GM23338 (cell line): ENCODE measurements at regions not wholly inside any gene's neighbourhood (a gene's known extent, or its start where the extent isn't known, plus 50 kb on each side); places are given as distances from the start of the nearest gene placed in this dataset.
A peak's percentile ranks its signal among the peaks of the same experiment; 100 is the strongest.

ENCODE experiments used
- ATAC-seq: fragments of 200-7000 bp; cut with Tn5 transposase; 3 replicates; pipeline ENCODE4 v1.9.1; 2020
- DNase-seq: peaks from one replicate; pipeline ENCODE4 v3.0.0-alpha.2; 2015; ENCODE audit warnings: low spot score
- H2AFZ ChIP-seq: fragments of 200-600 bp; sonication (generic); 2 replicates; pipeline ENCODE4 v1.8.0; 2016; ENCODE audit warnings: antibody characterized with exemption, mild to moderate bottlenecking, moderate library complexity
- H3F3A ChIP-seq: fragments of 200-600 bp; sonication (generic); replicated peaks from 2 replicates; pipeline ENCODE4 v1.8.0; 2017; ENCODE audit warnings: antibody characterized with exemption, mixed run types, low read depth
- H3K27ac ChIP-seq: fragments of 200-600 bp; sonication (generic); 2 replicates; pipeline ENCODE4 v1.6.1; 2016; ENCODE audit warnings: low read depth
- H3K27me3 ChIP-seq: fragments of 200-600 bp; sonication (generic); 2 replicates; pipeline ENCODE4 v1.8.0; 2016; ENCODE audit warnings: mild to moderate bottlenecking, mixed run types, moderate library complexity; ENCODE audit not compliant: insufficient read depth
- H3K36me3 ChIP-seq: fragments of 200-600 bp; sonication (generic); 2 replicates; pipeline ENCODE4 v1.8.0; 2016; ENCODE audit warnings: mild to moderate bottlenecking; ENCODE audit not compliant: insufficient read depth
- H3K4me1 ChIP-seq: fragments of 200-600 bp; sonication (generic); 2 replicates; pipeline ENCODE4 v1.8.0; 2016; ENCODE audit warnings: mild to moderate bottlenecking, moderate library complexity; ENCODE audit not compliant: insufficient read depth
- H3K4me2 ChIP-seq: fragments of 200-600 bp; sonication (generic); 2 replicates; pipeline ENCODE4 v1.7.1; 2017; ENCODE audit warnings: mixed run types
- H3K4me3 ChIP-seq: fragments of 200-600 bp; sonication (generic); 2 replicates; pipeline ENCODE4 v1.6.1; 2016; ENCODE audit warnings: mixed run types
- H3K79me2 ChIP-seq: fragments of 200-600 bp; sonication (generic); replicated peaks from 2 replicates; pipeline ENCODE4 v1.8.0; 2017; ENCODE audit warnings: mild to moderate bottlenecking; ENCODE audit not compliant: insufficient read depth
- H3K9me2 ChIP-seq: fragments of 200-600 bp; sonication (generic); 2 replicates; pipeline ENCODE4 v1.8.0; 2017; ENCODE audit not compliant: insufficient read depth
- H4K20me1 ChIP-seq: fragments of 200-600 bp; sonication (generic); replicated peaks from 2 replicates; pipeline ENCODE4 v1.8.0; 2017; ENCODE audit warnings: mild to moderate bottlenecking; ENCODE audit not compliant: insufficient read depth
- H3K27ac Mint-ChIP-seq: 2 replicates; pipeline ENCODE4 v1.8.0; 2020; ENCODE audit warnings: inconsistent platforms, mild to moderate bottlenecking, moderate library complexity, mixed read lengths
- H3K27me3 Mint-ChIP-seq: 3 replicates; pipeline ENCODE4 v1.8.0; 2022; ENCODE audit warnings: low read depth, mild to moderate bottlenecking, moderate library complexity, mixed read lengths, inconsistent platforms; ENCODE audit not compliant: insufficient read depth, poor library complexity
- H3K36me3 Mint-ChIP-seq: 3 replicates; pipeline ENCODE4 v1.8.0; 2021; ENCODE audit warnings: low read depth, mild to moderate bottlenecking, inconsistent platforms, moderate library complexity, mixed read lengths
- H3K4me1 Mint-ChIP-seq: 3 replicates; pipeline ENCODE4 v1.8.0; 2020; ENCODE audit warnings: mild to moderate bottlenecking, inconsistent platforms, mixed read lengths
- H3K4me3 Mint-ChIP-seq: 3 replicates; pipeline ENCODE4 v1.8.0; 2021; ENCODE audit warnings: moderate library complexity, mild to moderate bottlenecking, inconsistent platforms, mixed read lengths
- H3K9me3 Mint-ChIP-seq: 3 replicates; pipeline ENCODE4 v1.8.0; 2020; ENCODE audit warnings: moderate library complexity, mild to moderate bottlenecking, inconsistent platforms, mixed read lengths
- CREB1 ChIP-seq: fragments of 250-450 bp; sonication (Bioruptor Pico); IDR thresholded peaks from 2 replicates; pipeline ENCODE4 v1.5.0; 2020; ENCODE audit warnings: low read depth, mild to moderate bottlenecking, moderate library complexity
- CTCF ChIP-seq, 2 experiments: fragments of 200-600 bp in 1 of 2; sonication (generic) in 1 of 2; conservative IDR thresholded peaks; 2 replicates each; pipeline versions ENCODE4 v1.5.1 to v1.6.1; 2016 to 2017; ENCODE audit warnings: antibody characterized with exemption in 2 of 2, low read depth in 2 of 2, mild to moderate bottlenecking in 2 of 2, moderate library complexity in 1 of 2
- ETS1 ChIP-seq: IDR thresholded peaks from 2 replicates; pipeline ENCODE4 v1.6.1; 2016; ENCODE audit warnings: antibody characterized with exemption
- EZH2 ChIP-seq: fragments of 200-600 bp; sonication (generic); IDR thresholded peaks from one replicate; pipeline ENCODE4 v1.8.0; 2017; ENCODE audit warnings: antibody characterized with exemption, mild to moderate bottlenecking, low read depth; ENCODE audit not compliant: unreplicated experiment
- EZH2phosphoT487 ChIP-seq: fragments of 200-600 bp; sonication (generic); IDR thresholded peaks from one replicate; pipeline ENCODE4 v1.8.1; 2018; ENCODE audit warnings: antibody characterized with exemption; ENCODE audit not compliant: unreplicated experiment
- JUNB ChIP-seq: IDR thresholded peaks from one replicate; pipeline ENCODE4 v1.6.1; 2016; ENCODE audit warnings: antibody characterized with exemption; ENCODE audit not compliant: unreplicated experiment
- NANOG ChIP-seq: IDR thresholded peaks from 2 replicates; pipeline ENCODE4 v1.6.1; 2016; ENCODE audit warnings: antibody characterized with exemption, borderline replicate concordance
- POLR2AphosphoS5 ChIP-seq: IDR thresholded peaks from 2 replicates; pipeline ENCODE4 v1.6.1; 2016; ENCODE audit warnings: antibody characterized with exemption, low read depth
- REST ChIP-seq: IDR thresholded peaks from one replicate; pipeline ENCODE4 v1.6.1; 2018; ENCODE audit warnings: antibody characterized with exemption; ENCODE audit not compliant: unreplicated experiment
- STAT1 ChIP-seq: IDR thresholded peaks from one replicate; pipeline ENCODE4 v1.6.1; 2016; ENCODE audit warnings: antibody characterized with exemption; ENCODE audit not compliant: unreplicated experiment
- ZNF114 ChIP-seq: fragments of 250-450 bp; sonication (Bioruptor Pico); IDR thresholded peaks from 2 replicates; pipeline ENCODE4 v1.5.0; 2020; ENCODE audit warnings: mild to moderate bottlenecking, moderate library complexity
- ZNF331 ChIP-seq: fragments of 250-450 bp; sonication (Bioruptor Pico); IDR thresholded peaks from 2 replicates; pipeline ENCODE4 v1.5.0; 2020; ENCODE audit warnings: low read depth, mild to moderate bottlenecking, moderate library complexity
- ZNF462 ChIP-seq: fragments of 250-450 bp; sonication (Bioruptor Pico); IDR thresholded peaks from 2 replicates; pipeline ENCODE4 v1.5.0; 2020; ENCODE audit warnings: mild to moderate bottlenecking, moderate library complexity

GRCh38 chr13:73168226-73168952, 109.6 kb downstream of the KLF5 start:
- no peak overlapping the region for H3K4me3 ChIP-seq
- H3K79me2 ChIP-seq: no peaks in the 10 kb centered on the region
- H3K27me3 Mint-ChIP-seq: no peaks in the 10 kb centered on the region
- H3K27ac ChIP-seq: no peak overlapping the region
- peak overlapping the region; percentile 85 for H2AFZ ChIP-seq
- no peaks in the 10 kb centered on the region for H3K9me3 Mint-ChIP-seq
- no peaks in the 10 kb centered on the region for H3K36me3 Mint-ChIP-seq
- H3K9me2 ChIP-seq: no peaks in the 10 kb centered on the region
- no peak for ATAC-seq
- H3K4me1 Mint-ChIP-seq: peaks cover 25% of the 10 kb centered on the region
- no peaks in the 10 kb centered on the region for H3K36me3 ChIP-seq
- no peaks in the 10 kb centered on the region for H3K27me3 ChIP-seq
- TF ChIP-seq POLR2AphosphoS5 (no peak), ZNF462 (CRISPR knock-in tag) (no peak), ZNF331 (CRISPR knock-in tag) (no peak), EZH2phosphoT487 (no peak), CREB1 (no peak), REST (no peak), ZNF114 (CRISPR knock-in tag) (no peak), ETS1 (no peak), CTCF (conservative IDR thresholded peaks at IDR 0.05; ENCODE audit: low read depth in 2 of 2) (no peak), STAT1 (no peak), EZH2 (no peak), NANOG (no peak), JUNB (no peak)
- H4K20me1 ChIP-seq: no peaks in the 10 kb centered on the region
- H3K4me3 Mint-ChIP-seq: no peak overlapping the region
- peaks cover 19% of the 10 kb centered on the region for H3K4me1 ChIP-seq
- H3K4me2 ChIP-seq: no peak overlapping the region
- DNase-seq: no peak
- H3K27ac Mint-ChIP-seq: no peak overlapping the region
- H3F3A ChIP-seq: no peaks in the 10 kb centered on the region
